ENCODE measurements at regions not wholly inside any gene's neighbourhood (a gene's known extent, or its start where the extent isn't known, plus 50 kb on each side); places are given as distances from the start of the nearest gene placed in this dataset.

GRCh38 chr1:219398815-219399396 lies 214.0 kb downstream of the ZC3H11B start:
- DNase-seq (ENCODE audit: low read depth) = no peak
- no peak for TF ChIP-seq CTCF (IDR thresholded peaks at IDR 0.05; ENCODE audit: low read depth, low read length, missing control alignments)
- no peak overlapping the region for H3K4me3 ChIP-seq (ENCODE audit: low read depth, low read length)

GRCh38 chr1:219397511-219397910 lies 215.4 kb downstream of the ZC3H11B start:
- TF ChIP-seq CTCF (IDR thresholded peaks at IDR 0.05; ENCODE audit: low read depth, low read length, missing control alignments) = no peak
- DNase-seq (ENCODE audit: low read depth) = no peak
- H3K4me3 ChIP-seq (ENCODE audit: low read depth, low read length) = no peak overlapping the region

GRCh38 chr1:219391297-219391696 lies 217.6 kb downstream of the LYPLAL1 start:
- no peak for TF ChIP-seq CTCF (IDR thresholded peaks at IDR 0.05; ENCODE audit: low read depth, low read length, missing control alignments)
- DNase-seq (ENCODE audit: low read depth) = no peak

GRCh38 chr1:219387211-219387610 lies 213.5 kb downstream of the LYPLAL1 start:
- no peak overlapping the region for H3K4me3 ChIP-seq (ENCODE audit: low read depth, low read length)
- no peak for TF ChIP-seq CTCF (IDR thresholded peaks at IDR 0.05; ENCODE audit: low read depth, low read length, missing control alignments)
- DNase-seq (ENCODE audit: low read depth) = no peak

More at GRCh38 chr1:219391297-219391696, 217.6 kb downstream of the LYPLAL1 start:
- no peak overlapping the region for H3K4me3 ChIP-seq (ENCODE audit: low read depth, low read length)

- DNase-seq (ENCODE audit: low read depth) = peak; percentile 16
- no peak overlapping the region for H3K4me3 ChIP-seq (ENCODE audit: low read depth, low read length)
- peak; percentile 81 for TF ChIP-seq CTCF (IDR thresholded peaks at IDR 0.05; ENCODE audit: low read depth, low read length, missing control alignments)
Observed at GRCh38 chr1:219385787-219386427, 212.2 kb downstream of the LYPLAL1 start.

- H3K4me3 ChIP-seq (ENCODE audit: low read depth, low read length) = no peak overlapping the region
- TF ChIP-seq CTCF (IDR thresholded peaks at IDR 0.05; ENCODE audit: low read depth, low read length, missing control alignments) = no peak
- no peak for DNase-seq (ENCODE audit: low read depth)
Observed at GRCh38 chr1:219383281-219383680, 209.6 kb downstream of the LYPLAL1 start.

- TF ChIP-seq CTCF (IDR thresholded peaks at IDR 0.05; ENCODE audit: low read depth, low read length, missing control alignments) = no peak
- H3K4me3 ChIP-seq (ENCODE audit: low read depth, low read length) = no peak overlapping the region
- DNase-seq (ENCODE audit: low read depth) = no peak
Observed at GRCh38 chr1:219381396-219381795, 207.7 kb downstream of the LYPLAL1 start.
